Adipocyte (in vitro differentiated cells): ENCODE measurements at regions not wholly inside any gene's neighbourhood (a gene's known extent, or its start where the extent isn't known, plus 50 kb on each side); places are given as distances from the start of the nearest gene placed in this dataset.

Experiments used
- DNase-seq: peaks from one replicate; pipeline ENCODE4 v3.0.0-alpha.2; 2015; ENCODE audit warnings: low read depth
- H3K27me3 ChIP-seq: replicated peaks from 2 replicates; pipeline ENCODE4 v1.7.0; 2013; ENCODE audit warnings: mild to moderate bottlenecking, low read length, moderate library complexity; ENCODE audit not compliant: control insufficient read depth, insufficient read depth
- H3K36me3 ChIP-seq: 2 replicates; pipeline ENCODE4 v1.7.0; 2013; ENCODE audit warnings: low read length, mild to moderate bottlenecking, moderate library complexity; ENCODE audit not compliant: control insufficient read depth, insufficient read depth, severe bottlenecking
- H3K4me1 ChIP-seq: 2 replicates; pipeline ENCODE4 v1.7.0; 2013; ENCODE audit warnings: mild to moderate bottlenecking, low read length, moderate library complexity; ENCODE audit not compliant: control insufficient read depth, insufficient read depth
- H3K4me3 ChIP-seq: 2 replicates; pipeline ENCODE4 v1.7.0; 2013; ENCODE audit warnings: mild to moderate bottlenecking, low read length, moderate library complexity
- H3K9ac ChIP-seq: 2 replicates; pipeline ENCODE4 v1.7.0; 2013; ENCODE audit warnings: mild to moderate bottlenecking, low read length, moderate library complexity
- H3K9me3 ChIP-seq: 2 replicates; pipeline ENCODE4 v1.7.0; 2013; ENCODE audit warnings: mild to moderate bottlenecking, low read length, moderate library complexity; ENCODE audit not compliant: control insufficient read depth

DNA sequence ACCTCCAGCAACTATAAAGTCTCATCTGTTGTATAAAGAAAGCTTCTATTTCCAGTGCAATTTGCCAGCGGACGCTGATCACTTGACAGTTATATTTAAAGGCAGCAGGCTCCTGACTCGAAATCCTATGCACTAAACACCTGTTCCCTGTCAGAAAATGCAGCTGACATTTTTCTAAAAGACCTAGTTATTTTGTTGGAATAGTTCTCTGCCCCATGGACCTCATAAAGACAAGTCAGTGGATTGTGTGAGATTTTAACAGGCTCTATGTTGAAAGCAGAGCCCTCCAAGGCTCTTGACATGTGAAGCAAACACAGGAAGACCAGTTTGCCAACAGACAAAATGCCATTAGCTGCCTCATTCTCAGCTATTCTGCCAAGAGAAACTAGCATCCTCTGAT is 304.7 kb upstream of the KLF12 start:
- H3K4me3 ChIP-seq = no peak overlapping the region
- H3K27me3 ChIP-seq = no peaks in the 10 kb centered on the region
- H3K36me3 ChIP-seq = no peaks in the 10 kb centered on the region
- no peak for DNase-seq
- H3K4me1 ChIP-seq = peaks cover 11% of the 10 kb centered on the region
- H3K9ac ChIP-seq = no peak overlapping the region
- peaks cover 10% of the 10 kb centered on the region for H3K9me3 ChIP-seq

DNA sequence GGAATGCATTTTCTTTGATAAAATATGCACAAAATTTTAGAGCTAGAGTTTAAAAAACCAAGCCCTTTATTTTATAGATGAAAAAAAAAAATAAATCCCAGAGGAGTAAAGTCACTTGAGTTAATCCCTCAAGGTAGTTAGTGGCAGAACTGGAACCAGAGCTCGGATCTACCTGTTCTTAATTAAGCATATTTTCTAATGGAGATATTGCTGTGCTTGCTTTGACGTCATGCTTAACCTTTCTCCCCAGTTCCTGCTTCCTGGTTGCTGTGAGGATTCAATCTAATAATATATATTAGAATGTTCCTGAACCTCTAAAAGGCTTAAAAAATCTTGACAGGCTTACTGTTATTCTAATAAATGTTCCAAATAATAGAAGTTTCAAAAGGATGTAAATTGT is 300.6 kb upstream of the KLF12 start:
- no peaks in the 10 kb centered on the region for H3K4me1 ChIP-seq
- DNase-seq = no peak
- no peaks in the 10 kb centered on the region for H3K27me3 ChIP-seq
- no peak overlapping the region for H3K4me3 ChIP-seq
- H3K9ac ChIP-seq = no peak overlapping the region
- H3K36me3 ChIP-seq = no peaks in the 10 kb centered on the region
- no peaks in the 10 kb centered on the region for H3K9me3 ChIP-seq

DNA sequence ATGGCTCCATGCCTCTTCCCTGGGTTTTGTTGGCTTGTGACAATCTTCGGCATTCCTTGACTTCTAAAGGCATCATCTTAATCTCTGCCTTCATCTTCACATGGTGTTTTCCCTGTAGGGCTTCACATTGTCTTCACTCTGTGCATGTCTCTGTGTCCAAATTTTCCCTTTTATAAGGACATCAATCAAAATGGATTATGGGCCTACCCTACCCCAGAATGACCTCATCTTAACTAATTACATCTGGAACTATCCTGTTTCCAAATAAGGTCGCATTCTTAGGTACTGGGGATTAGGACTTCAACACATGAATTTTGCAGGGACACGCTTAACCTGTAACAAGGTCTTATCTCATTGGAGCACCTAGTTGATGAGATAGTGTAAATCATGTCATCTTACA is 290.3 kb upstream of the KLF12 start:
- Histone ChIP-seq H3K9me3 (no peaks in the 10 kb centered on the region), H3K27me3 (no peaks in the 10 kb centered on the region), H3K9ac (no peak overlapping the region), H3K36me3 (no peaks in the 10 kb centered on the region), H3K4me1 (no peaks in the 10 kb centered on the region), H3K4me3 (no peak overlapping the region)
- DNase-seq = no peak

DNA sequence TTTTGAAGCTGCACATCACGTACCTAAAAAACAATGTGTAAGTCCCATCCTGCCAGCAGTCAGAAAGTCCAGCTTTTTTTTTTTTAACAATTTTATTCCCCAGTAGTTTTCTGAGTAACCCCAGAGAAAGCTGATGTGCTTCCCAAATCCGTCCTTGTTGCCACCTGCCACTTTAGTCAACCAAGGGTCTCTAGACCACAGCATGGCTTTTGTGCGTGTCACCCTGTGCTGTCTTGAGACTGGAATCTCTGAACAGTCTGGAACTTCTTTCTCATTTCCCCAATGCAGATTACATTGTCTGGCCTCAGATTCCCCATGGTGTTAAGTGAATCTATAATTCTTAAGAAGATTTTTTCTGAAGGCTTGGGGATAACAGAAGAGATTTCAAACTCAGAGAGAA is 289.2 kb upstream of the KLF12 start:
- Histone ChIP-seq H3K36me3 (no peaks in the 10 kb centered on the region), H3K9ac (no peak overlapping the region), H3K4me1 (peaks cover 5% of the 10 kb centered on the region), H3K4me3 (no peak overlapping the region), H3K27me3 (no peaks in the 10 kb centered on the region), H3K9me3 (no peaks in the 10 kb centered on the region)
- DNase-seq = no peak

DNA sequence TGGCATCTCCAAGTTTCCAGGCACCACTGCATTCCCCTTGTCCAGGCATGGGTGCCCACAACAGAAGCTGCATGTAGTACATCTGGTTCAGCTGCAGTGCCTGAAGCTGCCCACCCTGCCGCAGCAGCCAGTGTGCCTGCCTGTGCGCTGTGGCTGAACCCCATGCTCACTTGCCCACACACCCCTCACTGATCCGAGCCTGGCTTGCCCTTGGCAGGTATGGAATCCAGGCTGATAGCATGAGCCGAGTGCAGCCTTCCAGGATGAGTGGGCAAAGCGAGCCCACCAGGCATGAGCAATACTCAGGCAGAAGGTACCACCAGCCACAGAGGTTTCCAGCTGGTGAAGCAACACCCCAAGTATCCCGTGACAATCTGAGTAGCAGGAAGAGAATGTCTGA is 280.3 kb upstream of the KLF12 start:
- H3K4me1 ChIP-seq = peaks cover 10% of the 10 kb centered on the region
- no peak overlapping the region for H3K4me3 ChIP-seq
- no peak overlapping the region for H3K9ac ChIP-seq
- no peaks in the 10 kb centered on the region for H3K9me3 ChIP-seq
- no peaks in the 10 kb centered on the region for H3K36me3 ChIP-seq
- no peak for DNase-seq
- H3K27me3 ChIP-seq = no peaks in the 10 kb centered on the region

DNA sequence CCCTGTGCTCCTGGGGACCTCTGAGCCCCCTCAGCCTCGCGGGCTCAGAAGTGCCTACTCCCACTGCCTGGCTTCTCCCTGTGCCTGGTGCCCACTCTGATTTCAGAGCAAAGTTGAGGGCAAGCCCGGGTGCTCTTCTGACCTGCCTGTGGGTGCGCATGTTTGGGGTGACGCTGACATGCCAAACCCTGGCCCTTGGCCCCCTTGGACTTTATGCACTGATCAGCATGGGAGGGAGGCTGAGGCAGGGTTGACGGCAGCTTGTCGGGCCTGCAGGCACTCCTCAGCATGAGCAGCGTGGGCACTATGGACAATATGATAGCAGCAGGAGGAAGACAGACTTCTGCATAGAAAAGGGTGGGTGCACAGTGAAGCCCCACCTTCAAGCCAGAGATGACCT is 279.3 kb upstream of the KLF12 start:
- Histone ChIP-seq H3K9ac (no peak overlapping the region), H3K4me1 (peaks cover 6% of the 10 kb centered on the region), H3K9me3 (no peaks in the 10 kb centered on the region), H3K36me3 (no peaks in the 10 kb centered on the region), H3K4me3 (no peak overlapping the region), H3K27me3 (no peaks in the 10 kb centered on the region)
- no peak for DNase-seq

DNA sequence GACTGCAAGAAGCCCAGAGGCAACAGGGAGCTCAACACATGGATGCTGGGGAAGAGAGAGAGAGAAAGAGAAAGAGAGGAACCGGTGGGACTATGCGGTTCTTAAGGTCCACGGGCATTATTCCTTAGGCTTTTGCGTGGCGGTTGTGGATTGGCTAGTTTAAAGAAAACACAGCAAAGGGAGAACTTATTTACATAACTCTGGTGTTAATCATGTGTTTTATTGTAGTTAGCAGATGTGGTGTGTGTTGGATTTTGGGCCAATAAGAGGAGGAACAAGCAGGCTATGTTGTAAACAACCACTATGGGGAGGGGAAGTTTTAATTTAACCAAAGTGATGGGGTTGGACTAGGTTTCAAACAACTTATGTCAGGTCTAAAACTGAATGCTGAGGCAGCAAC is 275.3 kb upstream of the KLF12 start:
- no peak overlapping the region for H3K4me3 ChIP-seq
- H3K4me1 ChIP-seq = no peaks in the 10 kb centered on the region
- no peaks in the 10 kb centered on the region for H3K27me3 ChIP-seq
- no peak for DNase-seq
- H3K9me3 ChIP-seq = no peaks in the 10 kb centered on the region
- H3K36me3 ChIP-seq = no peaks in the 10 kb centered on the region
- no peak overlapping the region for H3K9ac ChIP-seq

DNA sequence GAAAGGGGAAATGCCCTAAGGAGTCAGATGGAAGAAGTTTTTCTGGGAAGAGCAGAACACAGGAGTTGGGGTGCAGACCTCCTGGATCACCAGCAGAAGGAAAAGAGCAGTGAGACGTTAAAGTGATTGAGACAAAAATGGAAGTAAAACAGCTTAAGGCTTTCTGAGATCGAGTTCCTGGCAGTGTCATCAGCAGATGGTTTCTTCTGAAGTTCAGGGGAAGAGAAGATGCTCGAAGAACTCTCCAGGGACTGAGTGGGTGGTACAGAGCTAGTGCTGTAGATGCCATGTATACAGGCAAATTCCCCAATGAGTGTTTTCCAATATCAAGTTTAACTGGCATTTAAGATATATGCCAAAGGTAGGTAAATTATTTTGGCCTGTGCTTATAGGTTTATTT is 272.2 kb upstream of the KLF12 start:
- Histone ChIP-seq H3K36me3 (no peaks in the 10 kb centered on the region), H3K9ac (no peak overlapping the region), H3K27me3 (no peaks in the 10 kb centered on the region), H3K9me3 (no peaks in the 10 kb centered on the region), H3K4me1 (no peaks in the 10 kb centered on the region), H3K4me3 (no peak overlapping the region)
- no peak for DNase-seq

DNA sequence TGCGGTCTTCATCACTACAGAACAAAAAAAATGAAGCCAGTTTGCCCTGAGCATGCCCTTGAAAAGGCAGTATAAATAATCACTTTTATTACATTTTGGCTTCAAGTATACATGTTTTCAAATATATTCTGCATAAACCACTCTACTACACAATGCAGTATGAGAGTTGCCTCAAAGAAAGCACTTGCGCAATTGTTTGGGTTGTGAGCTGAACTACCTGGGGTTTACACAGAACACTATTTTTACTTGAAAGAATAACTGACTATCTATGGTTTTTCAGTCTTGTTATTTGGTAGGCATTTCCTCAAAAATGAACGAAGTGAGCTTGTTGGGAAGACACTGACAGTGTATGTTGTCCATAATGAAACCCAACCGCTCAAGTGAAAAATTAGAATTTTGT is 264.4 kb upstream of the KLF12 start:
- Histone ChIP-seq H3K4me3 (no peak overlapping the region), H3K4me1 (no peaks in the 10 kb centered on the region), H3K9me3 (no peaks in the 10 kb centered on the region), H3K27me3 (no peaks in the 10 kb centered on the region), H3K9ac (no peak overlapping the region), H3K36me3 (no peaks in the 10 kb centered on the region)
- no peak for DNase-seq

DNA sequence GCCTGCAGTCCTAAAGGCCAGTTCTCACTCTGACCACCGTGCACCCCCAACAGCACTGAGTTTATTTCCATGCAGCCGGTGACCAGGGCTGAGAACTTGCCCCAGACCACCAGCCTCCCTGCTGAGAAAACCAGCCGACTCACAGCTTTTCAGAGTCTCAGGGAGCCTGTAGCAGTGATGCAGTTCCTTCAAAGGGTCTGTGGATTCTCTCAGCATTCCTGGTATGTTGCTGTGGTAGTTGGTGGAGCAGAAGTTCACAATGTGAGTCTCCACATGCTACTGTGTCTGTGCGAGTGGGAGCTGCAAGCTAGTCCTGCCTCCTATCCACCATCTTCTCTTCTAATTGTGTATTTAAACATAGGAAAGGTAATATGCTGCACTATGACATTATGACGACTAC is 254.9 kb upstream of the KLF12 start:
- H3K9me3 ChIP-seq = peaks cover 13% of the 10 kb centered on the region
- no peaks in the 10 kb centered on the region for H3K27me3 ChIP-seq
- no peaks in the 10 kb centered on the region for H3K4me1 ChIP-seq
- H3K4me3 ChIP-seq = no peak overlapping the region
- no peak for DNase-seq
- no peak overlapping the region for H3K9ac ChIP-seq
- H3K36me3 ChIP-seq = no peaks in the 10 kb centered on the region

DNA sequence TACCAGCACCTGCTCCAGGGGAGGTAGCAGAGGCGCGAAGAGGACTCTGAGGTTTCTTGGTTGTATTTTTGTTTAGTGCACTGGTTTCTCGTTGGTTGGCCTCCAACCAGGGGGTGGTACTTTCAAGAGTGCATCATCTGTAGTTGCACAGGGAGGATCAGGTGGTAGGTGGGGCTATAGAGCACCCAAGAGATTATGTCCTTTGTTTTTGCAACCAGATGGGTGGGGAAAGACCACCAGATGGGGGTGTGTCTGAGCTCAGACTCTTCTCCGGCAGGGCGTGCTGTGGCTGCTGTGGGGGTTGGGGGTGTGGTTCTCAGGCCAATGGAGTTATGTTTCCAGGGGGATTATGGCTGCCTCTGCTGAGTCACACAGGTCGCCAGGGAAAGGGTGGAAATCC is 254.4 kb upstream of the KLF12 start:
- no peak for DNase-seq
- H3K4me3 ChIP-seq = no peak overlapping the region

DNA sequence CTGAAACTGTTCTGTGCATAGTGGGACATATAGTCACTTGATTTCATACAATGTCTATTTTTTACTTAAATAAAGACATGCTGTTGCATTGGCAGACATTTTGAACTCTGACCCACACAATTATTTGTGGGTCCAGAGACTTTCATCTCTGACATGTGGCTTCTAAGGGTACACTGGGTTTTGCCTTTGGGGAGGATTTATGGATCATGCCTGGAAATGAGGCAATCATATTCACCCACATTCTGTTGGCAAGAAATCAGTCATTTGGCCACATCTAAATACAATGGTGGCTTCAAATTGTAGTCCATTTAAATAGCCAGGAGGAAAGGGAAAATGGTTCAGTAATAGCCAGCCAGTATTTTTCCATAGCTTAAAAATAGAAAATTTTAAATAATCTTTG is 238.3 kb upstream of the KLF12 start:
- Histone ChIP-seq H3K4me1 (no peaks in the 10 kb centered on the region), H3K36me3 (no peaks in the 10 kb centered on the region), H3K4me3 (no peak overlapping the region), H3K9me3 (no peaks in the 10 kb centered on the region), H3K9ac (no peak overlapping the region), H3K27me3 (no peaks in the 10 kb centered on the region)
- no peak for DNase-seq

More for the DNA sequence above, 254.4 kb upstream of the KLF12 start:
- Histone ChIP-seq H3K9me3 (peaks cover 13% of the 10 kb centered on the region), H3K36me3 (no peaks in the 10 kb centered on the region), H3K27me3 (no peaks in the 10 kb centered on the region), H3K4me1 (no peaks in the 10 kb centered on the region), H3K9ac (no peak overlapping the region)
